Embryonic facial prominence (tissue), 1 donor: ENCODE measurements at regions not wholly inside any gene's neighbourhood (a gene's known extent, or its start where the extent isn't known, plus 50 kb on each side); places are given as distances from the start of the nearest gene placed in this dataset.
"Not testable (repeated sequence)": the region's sequence is repeated elsewhere in the genome, so short reads cannot be mapped to it uniquely, and the experiment has no call there.

Experiments
- DNase-seq: peaks from one replicate; pipeline ENCODE4 v3.0.0-alpha.2; 2016; ENCODE audit errors: extremely low spot score

DNA sequence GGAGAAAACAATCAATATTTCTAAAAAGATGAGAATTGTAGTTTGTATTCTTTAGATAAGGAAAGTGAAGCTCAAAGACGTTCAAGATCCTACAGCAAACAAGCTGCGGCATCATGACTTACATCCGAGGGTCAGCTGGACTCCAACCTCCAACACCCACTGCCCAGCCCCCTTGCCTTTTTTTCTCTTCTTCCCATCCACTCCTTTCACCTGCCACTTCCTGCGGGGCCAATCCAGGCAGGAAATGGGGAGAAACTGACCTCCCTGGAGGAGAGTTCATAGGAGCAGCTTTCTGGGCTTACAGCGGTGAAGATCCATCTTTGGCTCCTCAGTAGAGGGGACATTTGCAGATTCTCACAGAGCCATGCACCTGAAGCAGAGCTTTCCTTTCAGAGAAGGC is 361.5 kb downstream of the PTPRU start:
- no peak for DNase-seq

DNA sequence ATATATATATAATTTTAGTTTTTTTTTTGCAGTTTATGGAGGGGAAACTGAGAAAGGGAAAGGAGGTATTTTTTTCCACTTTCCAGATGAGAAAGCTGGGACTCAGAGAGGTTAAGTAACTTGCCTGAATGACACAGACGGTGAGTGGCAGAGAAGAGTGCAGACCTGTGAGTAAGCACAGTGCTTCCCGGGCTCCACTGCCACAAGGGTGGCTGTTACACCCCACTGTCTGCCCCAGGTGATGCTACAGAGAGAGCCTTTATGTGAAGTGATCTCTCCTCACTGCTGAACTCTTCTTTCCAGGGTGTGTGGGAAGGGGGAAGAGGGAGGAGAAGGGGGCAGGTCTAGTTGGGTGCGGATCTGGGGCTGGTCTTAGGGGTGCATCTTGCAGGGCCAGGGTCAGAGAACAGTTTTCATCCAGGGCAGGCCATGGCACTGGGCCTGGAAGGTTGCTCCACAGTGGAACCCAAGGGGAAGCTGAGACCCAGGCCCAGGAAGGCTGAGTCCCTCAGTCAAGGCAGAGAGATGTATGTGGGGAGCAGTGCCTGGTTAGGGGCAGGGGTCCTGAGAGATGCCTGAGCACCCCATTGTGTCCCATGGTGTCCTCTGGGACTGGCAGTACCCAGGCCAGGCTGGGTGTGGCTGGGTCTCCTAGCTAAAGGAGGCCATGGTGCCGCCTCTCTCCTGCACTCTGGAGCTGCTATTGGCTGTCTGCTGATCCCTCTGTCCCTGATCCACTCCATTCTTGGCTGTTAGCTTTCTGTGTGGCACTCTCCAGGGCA is 357.5 kb downstream of the PTPRU start:
- DNase-seq, result no peak

DNA sequence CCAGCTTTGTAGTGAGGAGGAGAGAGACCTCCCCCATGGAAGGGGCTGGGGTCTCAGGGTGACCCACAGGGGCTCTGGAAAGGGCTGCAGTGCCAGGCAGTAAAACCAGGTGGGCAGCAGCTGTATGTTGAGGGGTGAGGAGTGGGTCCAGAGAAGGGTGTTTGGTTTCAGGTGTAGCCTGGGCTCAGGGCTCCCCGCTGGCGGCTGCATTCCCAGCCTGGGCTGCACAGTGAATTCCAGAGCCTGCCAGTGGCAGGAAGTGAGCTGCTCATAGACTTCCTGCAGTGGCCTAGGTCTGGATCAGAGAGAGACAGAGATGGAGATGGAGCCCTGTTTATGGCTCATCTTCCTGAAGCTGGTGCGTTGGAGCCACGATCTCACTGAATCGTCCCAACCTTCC is 356.4 kb downstream of the PTPRU start:
- no peak for DNase-seq

DNA sequence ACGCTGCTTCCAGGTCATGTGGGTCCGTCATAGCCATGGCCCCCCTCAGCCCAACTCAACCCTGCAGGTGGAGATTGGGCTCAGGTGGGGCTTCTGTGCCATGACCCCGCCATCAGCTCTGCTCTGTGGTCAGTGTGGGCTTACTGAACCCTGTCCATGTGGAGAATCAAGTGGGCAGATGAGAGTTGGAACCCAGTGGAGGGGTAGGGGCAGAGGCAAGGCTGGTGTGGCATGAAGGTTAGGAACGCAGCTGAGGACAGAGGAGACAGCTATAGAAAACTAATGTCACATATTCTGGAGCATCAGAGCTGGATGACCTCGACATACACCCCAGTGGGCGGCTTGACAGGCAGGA is 355.9 kb downstream of the PTPRU start:
- DNase-seq, result no peak

DNA sequence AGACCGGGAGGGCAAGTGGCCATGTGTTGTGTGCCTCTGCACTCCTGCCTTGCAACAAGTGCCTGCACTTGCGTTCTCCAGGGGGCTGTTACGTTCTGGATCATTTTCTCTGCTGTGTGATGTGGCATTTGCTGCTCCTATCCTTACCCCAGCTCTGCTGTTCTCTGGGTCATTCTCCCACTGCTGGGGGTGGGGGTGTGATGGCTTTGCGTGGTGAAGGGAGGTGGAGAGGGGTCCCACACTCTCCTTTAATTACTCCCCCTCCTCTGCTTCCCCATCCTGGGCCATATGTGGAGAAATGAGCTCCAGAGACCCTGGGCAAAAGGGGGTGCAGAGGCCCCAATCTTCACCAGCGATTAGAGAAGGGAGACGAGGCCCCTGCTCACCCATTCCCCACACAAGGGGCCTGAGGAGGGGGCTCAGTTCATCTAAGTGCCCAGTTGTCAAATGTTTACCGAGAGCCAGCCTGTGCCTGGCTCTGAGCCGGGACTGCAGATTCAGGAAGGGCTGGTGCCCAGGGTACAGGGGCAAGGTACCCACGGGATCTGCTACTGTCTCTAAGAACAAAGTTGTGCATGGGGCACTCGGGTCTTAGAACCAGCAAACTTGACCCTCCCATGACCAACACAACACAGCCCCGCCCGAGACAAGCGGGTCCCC is 355.4 kb downstream of the PTPRU start:
- no peak for DNase-seq

DNA sequence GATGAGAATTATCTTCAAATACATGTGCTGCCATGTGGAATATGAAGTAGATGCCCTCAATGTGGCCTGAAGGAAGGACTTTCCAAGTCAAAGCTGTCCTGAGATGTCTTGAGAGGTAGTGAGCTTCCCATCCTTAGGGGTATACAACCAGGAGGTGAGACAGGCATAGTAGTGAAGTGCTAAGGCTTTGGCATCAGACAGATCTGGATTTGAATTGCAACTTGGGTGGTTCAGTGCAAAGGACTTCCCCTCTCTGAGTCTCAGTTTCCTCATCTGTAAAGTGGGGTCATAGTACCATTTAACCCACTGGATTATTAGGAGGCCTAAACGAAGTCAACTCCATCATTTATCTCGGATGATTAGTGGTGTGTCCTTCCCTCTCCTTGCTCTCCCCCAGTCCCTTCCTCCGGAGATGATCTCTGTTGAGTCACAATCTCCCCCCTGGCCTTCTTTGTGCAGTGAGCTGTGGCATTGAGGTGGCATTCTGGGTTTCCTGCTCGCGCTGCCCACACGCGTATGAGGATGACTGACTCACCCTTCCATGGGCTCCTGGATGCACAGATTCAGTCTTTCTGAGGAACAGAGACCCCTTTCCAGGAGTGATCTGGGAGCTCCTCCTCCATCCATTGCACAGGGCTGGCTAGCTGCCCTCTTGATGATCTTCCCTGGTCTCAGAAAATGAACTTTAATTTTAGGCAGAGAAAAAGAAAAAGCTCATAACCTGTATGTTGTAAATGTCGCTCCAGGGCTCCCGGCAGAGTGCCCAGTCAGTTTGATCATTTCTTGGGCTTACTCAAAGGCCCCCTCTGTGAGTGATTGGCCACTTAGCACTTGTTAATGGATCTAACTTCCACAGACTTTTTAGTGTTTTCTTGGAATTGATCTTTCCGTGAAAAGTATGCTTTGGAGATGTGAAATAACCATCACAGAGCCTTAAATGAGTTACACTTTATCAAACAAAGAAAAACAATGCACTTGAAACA is 354.6 kb downstream of the PTPRU start:
- no peak for DNase-seq

DNA sequence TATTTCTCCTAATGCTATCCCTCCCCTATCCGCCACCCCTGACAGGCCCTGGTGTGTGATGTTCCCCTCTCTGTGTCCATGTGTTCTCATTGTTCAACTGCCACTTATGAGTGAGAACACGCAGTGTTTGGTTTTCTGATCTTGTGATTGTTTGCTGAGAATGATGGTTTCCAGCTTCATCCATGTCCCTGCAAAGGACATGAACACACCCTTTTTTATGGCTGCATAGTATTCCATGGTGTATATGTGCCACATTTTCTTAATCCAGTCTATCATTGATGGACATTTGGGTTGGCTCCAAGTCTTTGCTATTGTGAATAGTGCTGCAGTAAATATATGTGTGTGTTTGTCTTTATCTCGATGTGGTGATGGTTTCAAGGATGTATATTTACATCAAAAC is 353.4 kb downstream of the PTPRU start:
- DNase-seq, result not testable (repeated sequence)

DNA sequence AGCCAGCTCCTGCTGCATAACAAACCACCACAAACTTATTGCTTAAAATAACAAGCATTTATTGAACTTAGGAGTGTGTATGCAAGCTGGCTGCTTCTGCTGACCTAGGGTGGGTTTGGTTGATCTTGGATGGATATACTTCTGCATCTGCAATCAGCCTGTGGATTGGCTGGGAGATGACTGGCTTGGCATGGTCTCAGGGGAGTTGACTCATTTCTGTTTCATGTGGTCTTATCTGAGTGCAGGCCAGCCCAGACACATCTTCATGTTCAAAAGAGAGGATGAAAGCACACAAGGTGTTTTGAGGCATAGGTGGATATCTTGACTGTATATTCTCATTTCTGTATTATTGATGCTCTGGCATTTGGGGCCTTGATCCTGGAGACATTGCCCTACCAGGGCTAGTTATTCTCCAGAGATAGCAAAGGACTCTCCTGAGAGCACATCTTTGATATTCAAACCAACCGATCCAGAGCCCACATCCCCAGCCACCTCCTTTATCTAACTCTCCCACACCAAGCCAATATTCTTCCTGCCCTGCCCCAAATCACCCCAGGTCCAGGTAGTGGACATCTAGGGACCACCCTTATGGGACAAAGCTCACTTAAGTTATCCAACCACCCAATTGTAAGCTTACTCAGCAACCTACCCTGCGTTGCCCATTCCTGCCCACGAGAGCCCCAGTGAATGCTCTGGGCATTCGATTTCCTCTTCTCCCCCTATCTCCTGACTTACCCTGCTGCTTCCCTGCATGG is 350.8 kb downstream of the PTPRU start:
- no peak for DNase-seq

DNA sequence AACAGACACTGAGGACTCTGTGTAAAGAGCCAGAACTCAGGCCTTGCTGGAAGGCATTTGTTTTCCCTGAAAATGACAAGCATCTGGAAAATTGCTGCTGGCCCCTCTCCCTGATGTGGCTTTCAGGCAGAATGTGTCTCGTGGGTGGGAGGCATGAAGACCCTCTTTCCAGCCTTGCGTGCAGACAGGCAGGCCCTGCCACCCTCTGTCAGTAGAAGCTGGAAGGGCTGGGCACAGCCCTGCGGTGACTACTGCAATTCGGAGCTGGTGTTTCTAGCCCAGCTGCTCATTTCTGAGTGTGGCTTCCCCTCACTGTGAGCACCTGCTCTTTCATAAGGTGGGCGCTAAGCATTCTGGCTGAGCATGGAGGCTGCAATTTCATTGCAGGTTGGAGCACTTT is 349.9 kb downstream of the PTPRU start:
- DNase-seq, result no peak

DNA sequence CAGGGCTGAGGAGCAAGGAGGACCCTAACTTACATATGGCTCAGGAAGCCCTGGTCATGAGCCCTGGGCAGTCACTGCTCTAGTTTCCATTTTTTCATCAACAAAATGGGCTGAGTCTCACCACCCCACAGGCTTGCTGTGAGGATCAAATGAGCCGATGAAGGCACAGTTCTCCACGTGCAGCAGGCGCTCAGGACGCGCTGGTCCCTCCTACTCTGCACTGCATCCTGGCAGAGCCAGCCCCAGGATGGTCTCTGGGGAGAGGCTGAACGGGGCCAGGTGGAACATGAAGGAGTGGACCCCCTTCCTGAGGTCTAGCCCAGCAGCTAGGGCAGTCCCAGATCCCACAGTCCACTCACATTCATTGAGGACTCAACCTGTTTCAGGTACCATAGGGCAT is 349.3 kb downstream of the PTPRU start:
- DNase-seq, result no peak

DNA sequence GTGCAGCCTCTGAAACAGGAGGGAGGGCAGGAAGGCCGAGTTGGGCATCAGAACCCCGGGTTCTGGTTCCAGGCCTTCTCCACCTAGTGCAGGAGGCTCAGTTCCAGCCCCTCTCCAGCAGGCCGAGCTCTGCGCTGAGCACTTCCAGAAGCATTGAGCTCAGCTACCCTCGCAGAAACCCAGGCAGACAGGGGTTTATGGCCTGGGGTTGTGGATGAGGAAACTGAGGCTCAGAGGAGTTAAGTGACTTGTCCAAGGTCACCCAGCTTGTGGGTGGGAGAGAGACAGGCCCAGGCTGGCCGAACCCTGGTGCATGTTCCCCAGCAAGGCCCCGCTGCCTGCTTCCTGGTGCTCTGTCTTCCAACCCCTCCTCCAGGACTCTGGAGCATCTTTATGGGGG is 348.9 kb downstream of the PTPRU start:
- DNase-seq, result no peak

DNA sequence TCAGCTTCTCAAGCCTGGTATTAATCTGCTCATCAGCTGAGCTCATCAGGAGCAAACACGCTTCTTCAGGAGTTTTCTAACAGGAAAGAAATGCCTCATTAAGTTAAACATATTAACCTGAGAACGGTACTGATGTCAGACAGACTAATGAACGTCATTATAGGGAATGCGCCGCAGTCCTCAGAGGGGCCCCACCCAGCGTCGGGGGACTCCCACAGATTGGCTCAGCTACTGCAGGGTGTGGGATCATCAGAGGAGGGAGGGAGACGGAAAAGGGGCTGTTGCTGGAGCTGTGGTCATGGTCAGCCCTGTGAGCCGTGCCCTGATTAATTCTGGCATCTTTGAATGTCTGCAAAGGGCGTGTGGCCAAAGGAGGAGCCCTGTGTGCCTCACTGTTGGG is 348.5 kb downstream of the PTPRU start:
- no peak for DNase-seq

DNA sequence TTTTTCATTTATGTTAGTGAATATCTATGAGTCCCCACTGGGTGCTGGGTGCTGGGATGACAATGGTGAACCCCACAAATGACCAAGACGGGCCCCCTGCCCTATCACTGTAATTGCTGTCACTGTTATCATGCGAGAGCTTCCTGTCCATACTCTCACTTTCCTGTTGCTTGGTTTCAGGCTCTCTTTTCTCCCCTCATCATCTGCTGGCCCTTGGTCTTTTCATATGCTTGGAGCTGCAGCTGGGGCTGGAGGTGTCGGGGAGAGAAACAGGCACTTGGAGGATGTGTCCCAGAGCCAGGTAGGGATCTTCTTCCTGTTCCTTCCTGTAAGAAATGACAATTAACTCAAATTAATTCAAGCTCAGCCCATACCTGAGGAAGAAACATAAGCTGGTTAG is 348.0 kb downstream of the PTPRU start:
- DNase-seq, result no peak

DNA sequence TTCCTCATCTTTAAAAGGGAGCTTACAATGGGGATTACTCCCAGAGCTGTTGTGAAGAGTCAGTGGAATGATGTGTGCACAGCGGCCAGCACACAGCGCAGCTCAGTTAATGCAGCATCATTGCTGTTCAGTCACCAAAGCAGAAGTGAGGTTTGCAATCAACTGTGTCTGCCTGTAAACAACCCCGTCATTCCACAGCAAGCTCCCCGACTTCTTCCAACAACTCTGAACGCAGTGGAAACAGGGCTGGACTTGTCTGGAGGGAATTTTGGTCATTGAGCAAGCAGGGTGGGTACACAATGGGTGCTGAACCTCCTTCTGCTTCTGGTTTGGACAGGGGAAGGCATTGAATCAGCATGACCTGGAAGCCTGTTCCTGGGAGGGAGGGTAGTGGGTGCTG is 347.4 kb downstream of the PTPRU start:
- no peak for DNase-seq

DNA sequence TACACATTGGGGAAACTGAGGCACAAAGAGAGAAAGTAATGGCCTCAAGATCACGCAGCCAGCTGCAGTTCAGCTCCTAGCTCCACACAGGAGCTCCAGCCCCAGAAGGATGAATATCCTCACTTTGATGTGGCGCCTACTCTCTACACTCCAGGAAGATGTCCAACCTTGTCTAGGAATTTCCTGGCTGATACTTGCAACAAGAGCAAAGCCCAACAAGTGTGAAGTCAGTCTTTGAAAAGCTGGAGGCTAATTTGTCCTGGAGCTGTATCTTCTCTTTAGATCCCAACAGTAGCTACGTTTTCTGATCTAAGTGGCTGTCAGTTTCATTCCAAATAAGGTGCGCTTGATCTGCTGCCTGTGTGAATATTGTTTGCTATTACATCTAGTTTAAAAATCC is 344.9 kb downstream of the PTPRU start:
- no peak for DNase-seq

DNA sequence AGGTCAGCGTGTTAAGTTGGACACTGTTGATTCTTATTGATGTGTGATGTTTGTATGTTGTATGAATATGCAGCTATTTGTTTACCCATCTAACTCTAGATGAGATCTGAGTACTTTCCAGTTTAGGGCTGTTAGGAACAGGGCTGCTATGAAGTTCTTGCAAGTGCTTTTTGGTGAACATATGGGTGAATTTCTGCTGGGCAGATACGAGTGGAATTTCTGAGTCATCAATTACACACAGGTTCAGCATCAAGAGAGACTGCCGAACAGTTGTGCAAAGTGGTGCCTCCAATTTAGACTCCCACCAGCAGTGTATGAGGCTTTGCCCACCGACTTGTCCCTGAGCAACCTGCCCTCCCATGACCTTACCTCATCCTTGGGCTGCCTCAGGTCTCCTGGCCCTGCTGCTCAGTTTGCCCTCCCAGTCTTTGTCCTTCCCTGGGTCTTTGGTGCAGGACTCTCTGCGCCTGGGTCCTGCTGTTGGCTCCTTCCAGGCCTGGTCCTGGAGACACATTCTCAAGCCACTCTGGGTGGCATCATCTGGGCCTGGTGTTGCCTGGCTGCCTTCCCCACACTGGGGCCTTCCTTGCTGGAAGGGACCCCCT is 343.6 kb downstream of the PTPRU start:
- DNase-seq, result no peak

DNA sequence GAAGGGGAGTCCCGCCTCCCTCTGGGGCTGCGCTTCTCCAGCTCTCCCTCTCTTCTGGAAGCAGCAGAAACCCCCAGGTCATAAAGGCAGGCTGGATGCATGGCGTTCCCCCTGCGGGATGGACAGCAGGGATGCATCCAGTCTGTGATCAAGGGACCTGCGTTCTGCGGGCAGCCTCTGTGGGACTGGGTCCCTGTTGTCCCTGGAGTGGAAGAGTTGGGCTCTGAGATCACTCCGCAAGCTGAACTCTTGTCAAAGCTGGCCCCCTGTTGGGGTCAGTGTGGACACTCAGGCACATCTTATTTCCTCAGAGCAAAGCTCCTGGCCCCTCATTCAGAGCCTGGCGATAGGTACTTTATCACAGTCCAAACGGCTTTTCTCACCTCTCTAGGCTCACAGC is 341.2 kb downstream of the PTPRU start:
- no peak for DNase-seq

DNA sequence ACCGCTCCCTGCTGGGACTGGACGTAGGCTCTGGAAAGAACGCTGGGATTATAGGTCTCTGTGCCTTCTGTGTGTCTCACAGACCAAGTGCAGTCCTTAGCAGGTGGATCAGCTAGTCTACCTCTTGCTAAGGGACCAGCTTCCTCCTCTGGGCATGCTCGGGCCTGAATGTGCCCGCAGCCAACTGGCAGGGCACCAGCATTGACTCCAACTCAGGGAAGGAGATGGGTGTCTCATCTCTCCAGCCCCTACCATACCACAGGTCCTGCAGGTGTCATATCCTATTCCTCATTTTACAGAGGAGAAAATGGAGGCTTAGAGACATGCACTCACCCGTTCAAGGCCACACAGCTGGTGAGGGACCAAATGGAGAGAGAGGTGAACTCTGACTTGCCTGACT is 340.2 kb downstream of the PTPRU start:
- DNase-seq, result no peak

DNA sequence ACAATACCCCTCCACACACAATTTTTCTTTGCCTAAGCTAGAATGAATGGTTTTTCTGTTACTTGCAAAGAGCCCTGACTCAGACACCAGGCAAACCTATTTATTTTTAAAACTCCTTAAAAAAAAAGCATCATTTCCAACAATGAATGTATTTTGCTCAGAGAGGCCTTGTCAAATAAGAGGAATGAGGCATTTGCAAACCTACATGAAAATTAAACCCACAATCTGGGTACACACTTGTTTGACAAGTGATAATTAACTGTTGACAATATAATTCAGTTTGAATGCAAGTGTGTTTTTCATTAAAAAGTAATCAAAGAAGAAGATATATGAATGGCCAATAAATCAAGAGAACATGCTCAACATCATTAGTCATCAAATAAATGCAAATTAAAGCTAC is 339.5 kb downstream of the PTPRU start:
- DNase-seq, result no peak

DNA sequence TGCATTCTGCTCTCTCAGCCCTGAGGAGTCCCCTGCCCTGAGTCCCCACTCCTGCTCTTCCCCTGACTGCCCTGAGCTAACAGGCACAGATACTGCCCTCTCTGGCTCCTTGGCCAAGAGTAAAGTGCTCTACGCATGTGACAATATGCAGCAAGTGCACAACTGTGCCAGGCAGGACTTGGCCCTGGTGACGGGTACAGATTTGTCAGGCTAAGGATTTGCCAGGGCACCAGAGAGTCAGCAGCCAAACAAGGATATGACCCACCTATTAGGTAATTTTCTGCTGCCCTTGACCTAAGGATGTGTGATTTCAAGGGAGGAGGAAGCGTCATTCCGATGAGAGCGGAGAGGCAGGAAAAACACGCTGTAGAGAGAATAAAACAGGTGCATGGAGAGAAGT is 339.0 kb downstream of the PTPRU start:
- DNase-seq, result no peak

DNA sequence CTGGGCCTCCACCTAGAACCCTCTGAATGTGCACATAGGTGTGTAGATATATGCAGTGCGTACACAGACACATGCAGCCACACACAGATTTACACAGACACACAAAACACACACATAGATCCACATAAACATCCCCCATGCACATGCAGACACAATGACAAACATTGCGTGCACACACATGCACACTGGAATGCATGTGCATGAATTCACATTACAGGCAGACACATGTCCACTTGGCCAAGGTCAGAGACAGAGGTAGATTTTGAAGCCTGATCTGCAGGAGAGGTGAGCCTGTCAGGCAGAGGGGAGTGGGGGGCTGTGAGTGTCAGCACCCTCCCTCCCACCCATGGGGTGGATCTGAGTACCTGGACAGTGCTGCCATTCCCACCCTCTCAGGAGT is 338.5 kb downstream of the PTPRU start:
- DNase-seq, result no peak
